Liver (tissue), 8 donors: ENCODE measurements at regions not wholly inside any gene's neighbourhood (a gene's known extent, or its start where the extent isn't known, plus 50 kb on each side); places are given as distances from the start of the nearest gene placed in this dataset.

Experiments
- DNase-seq: peaks from one replicate; pipeline ENCODE4 v3.0.0-alpha.2; 2017; ENCODE audit warnings: low spot score
- H3K27ac ChIP-seq, 2 donors: one replicate each; pipeline ENCODE4 v1.7.0; 2013; ENCODE audit warnings: inconsistent platforms in 2 of 2, low read length in 2 of 2, control low read depth in 1 of 2, low read depth in 1 of 2, mild to moderate bottlenecking in 1 of 2
- H3K27me3 ChIP-seq, 4 donors: one replicate each; pipeline versions ENCODE4 v1.6.1 to v1.7.0; 2013; ENCODE audit warnings: low read length in 3 of 4, inconsistent platforms in 1 of 4, mild to moderate bottlenecking in 1 of 4, moderate library complexity in 1 of 4; ENCODE audit not compliant: control insufficient read depth in 4 of 4, insufficient read depth in 4 of 4
- H3K36me3 ChIP-seq, 4 donors: one replicate each; pipeline versions ENCODE4 v1.6.1 to v1.7.0; 2013; ENCODE audit warnings: low read length in 3 of 4, mild to moderate bottlenecking in 3 of 4, low read depth in 1 of 4, moderate library complexity in 1 of 4; ENCODE audit not compliant: control insufficient read depth in 4 of 4, insufficient read depth in 3 of 4
- H3K4me1 ChIP-seq, 4 donors: one replicate each; pipeline versions ENCODE4 v1.6.1 to v1.7.0; 2013; ENCODE audit warnings: low read length in 3 of 4, mild to moderate bottlenecking in 3 of 4, moderate library complexity in 1 of 4; ENCODE audit not compliant: control insufficient read depth in 4 of 4, insufficient read depth in 4 of 4
- H3K4me3 ChIP-seq, 3 donors: one replicate each; pipeline versions ENCODE4 v1.6.1 to v1.7.0; 2013; ENCODE audit warnings: low read length in 3 of 3, control low read depth in 1 of 3, low read depth in 1 of 3, mild to moderate bottlenecking in 1 of 3
- H3K9ac ChIP-seq, 2 donors: one replicate each; pipeline ENCODE4 v1.7.0; 2013; ENCODE audit warnings: low read length in 2 of 2, mild to moderate bottlenecking in 2 of 2, moderate library complexity in 2 of 2, control low read depth in 1 of 2, low read depth in 1 of 2
- H3K9me3 ChIP-seq, 4 donors: one replicate each; pipeline versions ENCODE4 v1.6.1 to v1.7.0; 2013; ENCODE audit warnings: low read length in 3 of 4; ENCODE audit not compliant: control insufficient read depth in 4 of 4
- ATF3 ChIP-seq: IDR thresholded peaks from 2 replicates; pipeline ENCODE4 v1.6.1; 2016; ENCODE audit warnings: antibody characterized with exemption
- CTCF ChIP-seq: fragments of 150-350 bp; IDR thresholded peaks from 2 replicates; pipeline ENCODE4 v1.5.1; 2017; ENCODE audit warnings: improper control_type of control experiment, low read depth, low read length; ENCODE audit not compliant: missing input control
- EGR1 ChIP-seq, 2 donors: IDR thresholded peaks; 2 replicates each; pipeline ENCODE4 v1.6.1; 2016 to 2018; ENCODE audit warnings: antibody characterized with exemption in 2 of 2, low read depth in 2 of 2
- HNF4A ChIP-seq, 2 donors: conservative IDR thresholded peaks; 2 replicates each; pipeline ENCODE4 v1.6.1; 2016; ENCODE audit warnings: antibody characterized with exemption in 2 of 2, mild to moderate bottlenecking in 2 of 2
- HNF4G ChIP-seq: IDR thresholded peaks from 2 replicates; pipeline ENCODE4 v1.6.1; 2016; ENCODE audit warnings: antibody characterized with exemption
- MAX ChIP-seq: IDR thresholded peaks from 2 replicates; pipeline ENCODE4 v1.6.1; 2016; ENCODE audit warnings: antibody characterized with exemption
- NR2F2 ChIP-seq: IDR thresholded peaks from 2 replicates; pipeline ENCODE4 v1.6.1; 2016; ENCODE audit warnings: antibody characterized with exemption
- RAD21 ChIP-seq, 2 donors: IDR thresholded peaks; 2 replicates each; pipeline ENCODE4 v1.6.1; 2016; ENCODE audit warnings: antibody characterized with exemption in 2 of 2, mild to moderate bottlenecking in 2 of 2
- SP1 ChIP-seq: IDR thresholded peaks from 2 replicates; pipeline ENCODE4 v1.6.1; 2018; ENCODE audit warnings: antibody characterized with exemption, mild to moderate bottlenecking
- TAF1 ChIP-seq: conservative IDR thresholded peaks from 2 replicates; pipeline ENCODE4 v1.6.1; 2016; ENCODE audit warnings: antibody characterized with exemption, mild to moderate bottlenecking
- YY1 ChIP-seq: IDR thresholded peaks from 2 replicates; pipeline ENCODE4 v1.6.1; 2016; ENCODE audit warnings: antibody characterized with exemption, mild to moderate bottlenecking
- ZBTB33 ChIP-seq: IDR thresholded peaks from 2 replicates; pipeline ENCODE4 v1.6.1; 2016; ENCODE audit warnings: antibody characterized with exemption
- WGBS: extraction: QIAGEN DNeasy Blood & Tissue Kit; methylation state at CpG from one replicate; pipeline ENCODE4 v1.1.7; 2013; 5-methylcytosine and 5-hydroxymethylcytosine counted together
- donor health status: healthy.
- donor health status: healthy.
- donor health status: healthy.
- donor health status: healthy.
- donor health status: healthy.

- Histone ChIP-seq H3K4me3 (no peak overlapping the region), H3K9me3 (no peaks in the 10 kb centered on the region), H3K27ac (no peak overlapping the region), H3K4me1 (peaks cover 0 to 11% (median 5%) of the 10 kb centered on the region in 4 donors), H3K27me3 (no peaks in the 10 kb centered on the region), H3K36me3 (no peaks in the 10 kb centered on the region), H3K9ac (no peak overlapping the region)
- no peak for TF ChIP-seq RAD21 (IDR thresholded peaks at IDR 0.05)
- peak in 1 of 2 donors; percentile 2 for TF ChIP-seq HNF4A (conservative IDR thresholded peaks at IDR 0.05)
- no peak for TF ChIP-seq YY1
- DNase-seq: no peak
- 63% methylated on average over 2 of the region's 2 CpGs for WGBS
These were observed 231.8 kb downstream of the AHR start for GRCh38 chr7:17530244-17530643.

GRCh38 chr7:17530741-17531421 is 232.4 kb downstream of the AHR start:
- H3K36me3 ChIP-seq: no peaks in the 10 kb centered on the region
- 52% methylated on average over 5 of the region's 5 CpGs for WGBS
- H3K4me3 ChIP-seq: peak overlapping the region in 2 of 3 donors; percentile 11 to 35
- H3K4me1 ChIP-seq: peaks cover 0 to 10% (median 4%) of the 10 kb centered on the region in 4 donors
- peak overlapping the region; percentile 18 to 73 for H3K9ac ChIP-seq
- TF ChIP-seq CTCF (peak; percentile 47), RAD21 (IDR thresholded peaks at IDR 0.05) (peak; percentile 88 to 92), ATF3 (no peak), MAX (no peak)
- DNase-seq: no peak
- no peaks in the 10 kb centered on the region for H3K27me3 ChIP-seq
- no peaks in the 10 kb centered on the region for H3K9me3 ChIP-seq
- H3K27ac ChIP-seq: no peak overlapping the region

- no peak for DNase-seq
- TF ChIP-seq EGR1 (IDR thresholded peaks at IDR 0.05; ENCODE audit: low read depth in 2 of 2) (no peak), SP1 (no peak)
- H3K27me3 ChIP-seq: no peaks in the 10 kb centered on the region
- H3K4me3 ChIP-seq: no peak overlapping the region
- H3K27ac ChIP-seq: no peak overlapping the region
- WGBS: 91% methylated on average over 2 of the region's 2 CpGs
- H3K9me3 ChIP-seq: no peaks in the 10 kb centered on the region
- no peak overlapping the region for H3K9ac ChIP-seq
- H3K4me1 ChIP-seq: peaks cover 0 to 10% (median 4%) of the 10 kb centered on the region in 4 donors
- no peaks in the 10 kb centered on the region for H3K36me3 ChIP-seq
These were observed 234.5 kb downstream of the AHR start for GRCh38 chr7:17532861-17533404.

- 63% methylated on average over 3 of the region's 3 CpGs for WGBS
- no peaks in the 10 kb centered on the region for H3K9me3 ChIP-seq
- peaks cover 0 to 10% (median 4%) of the 10 kb centered on the region in 4 donors for H3K4me1 ChIP-seq
- DNase-seq: no peak
- no peaks in the 10 kb centered on the region for H3K36me3 ChIP-seq
- no peak overlapping the region for H3K9ac ChIP-seq
- TF ChIP-seq ZBTB33 (no peak), TAF1 (no peak), ATF3 (no peak), HNF4G (no peak), NR2F2 (no peak)
- H3K4me3 ChIP-seq: no peak overlapping the region
- H3K27ac ChIP-seq: no peak overlapping the region
- H3K27me3 ChIP-seq: no peaks in the 10 kb centered on the region
These were observed 235.9 kb downstream of the AHR start for GRCh38 chr7:17534348-17534747.
